Body of pancreas (tissue), 4 donors: ENCODE measurements at regions not wholly inside any gene's neighbourhood (a gene's known extent, or its start where the extent isn't known, plus 50 kb on each side); places are given as distances from the start of the nearest gene placed in this dataset.
A peak's percentile ranks its signal among the peaks of the same experiment; 100 is the strongest.

Experiments
- POLR2A ChIP-seq, 3 donors: fragments of 450-650 bp; IDR thresholded peaks; one replicate each; pipeline ENCODE4 v1.6.1; 2016; ENCODE audit warnings: antibody characterized with exemption in 3 of 3, mild to moderate bottlenecking in 2 of 3
- TF ChIP-seq, protein P1 (sequence below), 7 experiments: fragments of 450-650 bp in 4 of 7; fragments of 200-600 bp in 3 of 7; sonication (generic) in 3 of 7; IDR thresholded peaks; one replicate each; pipeline ENCODE4 v1.5.1; 2016 to 2019; ENCODE audit warnings: antibody characterized with exemption in 7 of 7

GRCh38 chr3:132180337-132180791 lies 136.8 kb upstream of the ACP3 start:
- TF ChIP-seq, protein P1, sequence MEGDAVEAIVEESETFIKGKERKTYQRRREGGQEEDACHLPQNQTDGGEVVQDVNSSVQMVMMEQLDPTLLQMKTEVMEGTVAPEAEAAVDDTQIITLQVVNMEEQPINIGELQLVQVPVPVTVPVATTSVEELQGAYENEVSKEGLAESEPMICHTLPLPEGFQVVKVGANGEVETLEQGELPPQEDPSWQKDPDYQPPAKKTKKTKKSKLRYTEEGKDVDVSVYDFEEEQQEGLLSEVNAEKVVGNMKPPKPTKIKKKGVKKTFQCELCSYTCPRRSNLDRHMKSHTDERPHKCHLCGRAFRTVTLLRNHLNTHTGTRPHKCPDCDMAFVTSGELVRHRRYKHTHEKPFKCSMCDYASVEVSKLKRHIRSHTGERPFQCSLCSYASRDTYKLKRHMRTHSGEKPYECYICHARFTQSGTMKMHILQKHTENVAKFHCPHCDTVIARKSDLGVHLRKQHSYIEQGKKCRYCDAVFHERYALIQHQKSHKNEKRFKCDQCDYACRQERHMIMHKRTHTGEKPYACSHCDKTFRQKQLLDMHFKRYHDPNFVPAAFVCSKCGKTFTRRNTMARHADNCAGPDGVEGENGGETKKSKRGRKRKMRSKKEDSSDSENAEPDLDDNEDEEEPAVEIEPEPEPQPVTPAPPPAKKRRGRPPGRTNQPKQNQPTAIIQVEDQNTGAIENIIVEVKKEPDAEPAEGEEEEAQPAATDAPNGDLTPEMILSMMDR (IDR thresholded peaks at IDR 0.05): peak; percentile 14 to 46 (median 38)
- no peak for TF ChIP-seq POLR2A (IDR thresholded peaks at IDR 0.05)
